HG03108 (cell line): ENCODE measurements at regions not wholly inside any gene's neighbourhood (a gene's known extent, or its start where the extent isn't known, plus 50 kb on each side); places are given as distances from the start of the nearest gene placed in this dataset.
"Not testable (repeated sequence)": the region's sequence is repeated elsewhere in the genome, so short reads cannot be mapped to it uniquely, and the experiment has no call there.

ENCODE experiments used
- ATAC-seq: cut with Tn5 transposase; IDR thresholded peaks from one replicate; pipeline ENCODE4 v1.9.1; 2021; ENCODE audit warnings: moderate library complexity; ENCODE audit not compliant: unreplicated experiment

DNA sequence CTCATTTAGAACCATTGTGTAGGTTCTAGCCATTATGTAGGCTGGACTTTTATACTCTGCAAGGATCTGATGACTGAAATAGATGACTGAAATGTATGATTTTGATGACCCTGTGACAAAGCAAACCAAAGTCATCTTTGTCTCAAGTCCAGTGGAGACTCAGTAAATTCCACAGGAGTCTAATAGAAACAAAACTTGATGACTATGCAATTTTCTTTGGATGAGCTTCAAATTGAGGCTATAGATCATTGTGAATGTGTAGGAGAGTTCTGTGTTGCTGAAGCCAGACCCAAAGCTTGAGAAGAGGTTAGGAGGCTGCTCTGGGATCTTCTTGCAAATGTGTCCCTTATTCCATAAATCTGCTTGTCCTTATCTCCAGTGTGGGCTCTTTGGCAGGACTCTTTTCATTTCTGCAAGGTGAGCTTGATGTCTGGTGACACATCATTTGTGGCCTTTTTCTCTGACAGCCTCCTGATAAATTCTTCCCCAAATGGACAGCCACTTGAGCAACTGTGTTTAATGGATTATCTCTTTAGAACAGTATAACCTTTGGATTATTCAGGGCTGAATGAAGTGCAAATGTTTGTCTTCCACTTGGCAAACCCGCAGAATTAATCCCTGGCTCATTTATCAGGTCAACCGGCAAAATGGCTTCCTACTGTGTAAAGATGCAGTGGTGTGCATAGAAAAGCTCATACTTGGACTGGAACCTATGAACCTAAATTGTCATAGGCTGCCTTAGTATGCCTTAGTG is 235.1 kb upstream of the ANKH start:
- no peak for ATAC-seq

DNA sequence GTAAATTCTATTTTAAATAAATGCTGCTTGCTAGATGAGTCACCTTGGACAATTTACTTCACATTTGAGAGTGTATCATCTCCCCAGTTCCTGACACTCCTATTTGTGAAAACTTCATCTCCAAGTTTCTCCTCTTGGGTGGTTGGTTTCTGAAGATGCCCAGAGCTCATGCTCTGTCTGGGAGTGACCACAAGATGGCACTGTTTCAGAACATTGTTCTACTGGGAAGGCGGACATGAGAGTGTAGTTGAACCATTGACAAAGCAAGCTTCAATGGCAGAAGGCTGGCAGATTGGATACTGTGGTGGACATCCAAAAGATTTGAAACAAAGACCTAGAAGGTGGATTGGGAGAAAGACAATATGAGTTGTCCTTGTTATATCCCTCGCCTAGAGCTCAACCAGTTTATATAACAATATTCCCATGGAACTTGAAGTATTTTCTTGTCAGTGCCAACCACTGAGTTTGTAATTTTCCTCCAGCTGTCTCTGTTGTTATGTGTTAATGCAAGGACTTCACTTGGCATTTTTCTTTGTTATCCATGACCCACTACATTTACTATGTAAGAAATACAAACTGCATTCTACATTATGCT is 234.3 kb upstream of the ANKH start:
- ATAC-seq: peak; percentile 77

DNA sequence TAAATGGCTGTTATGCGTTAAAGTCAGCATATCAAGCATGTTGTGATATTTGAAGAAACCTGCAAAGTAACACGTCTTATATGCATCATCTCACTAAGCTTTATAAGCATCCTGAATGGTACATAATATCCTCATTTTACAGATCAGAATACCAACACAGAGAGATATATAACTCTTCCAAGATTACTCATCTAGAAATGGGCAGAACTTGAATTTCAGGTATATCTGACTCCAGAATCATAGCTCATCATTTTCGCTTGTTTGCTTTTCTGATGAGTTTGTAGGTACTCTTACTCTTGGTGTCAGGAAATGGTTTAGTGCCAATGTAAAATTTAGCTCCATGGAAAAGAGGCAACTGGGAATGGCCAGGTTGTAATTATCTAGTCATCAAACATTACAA is 232.3 kb upstream of the ANKH start:
- no peak for ATAC-seq

DNA sequence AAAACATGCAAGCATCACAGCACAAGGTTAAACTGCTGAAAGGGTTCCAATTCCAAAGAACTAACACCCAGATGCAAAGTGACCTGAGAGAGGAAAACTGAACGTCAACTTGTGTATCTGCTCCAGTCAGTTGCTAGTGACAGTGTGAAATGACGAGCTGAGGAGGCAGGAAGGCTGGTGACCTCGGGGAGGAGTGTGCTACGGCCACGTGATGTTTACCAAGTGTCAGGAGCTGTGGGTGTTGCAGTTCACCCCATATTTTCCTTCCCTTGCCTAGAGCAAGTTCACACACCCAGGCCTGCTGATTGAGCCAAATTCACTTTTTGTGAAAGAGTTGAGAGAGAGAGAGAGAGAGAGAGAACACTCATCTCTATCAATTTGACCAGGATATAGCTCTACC is 231.6 kb upstream of the ANKH start:
- ATAC-seq: no peak

DNA sequence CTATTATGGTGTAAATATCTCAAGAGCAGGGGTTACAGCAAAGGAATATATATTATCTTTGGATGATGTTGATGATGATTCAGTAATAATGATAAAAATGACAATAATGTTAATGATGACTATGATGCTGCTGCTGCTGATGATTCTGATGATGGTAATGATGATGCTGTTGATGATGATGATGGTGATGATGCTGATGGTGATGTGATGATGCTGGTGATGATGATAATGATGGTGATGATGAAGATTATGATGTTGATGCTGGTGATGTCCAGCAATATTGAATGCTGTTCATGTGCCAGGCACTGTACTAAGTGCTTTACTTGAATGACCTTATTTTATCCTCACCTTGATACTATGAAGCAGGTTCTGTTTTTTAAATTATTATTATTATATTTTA is 226.0 kb upstream of the ANKH start:
- no peak for ATAC-seq

DNA sequence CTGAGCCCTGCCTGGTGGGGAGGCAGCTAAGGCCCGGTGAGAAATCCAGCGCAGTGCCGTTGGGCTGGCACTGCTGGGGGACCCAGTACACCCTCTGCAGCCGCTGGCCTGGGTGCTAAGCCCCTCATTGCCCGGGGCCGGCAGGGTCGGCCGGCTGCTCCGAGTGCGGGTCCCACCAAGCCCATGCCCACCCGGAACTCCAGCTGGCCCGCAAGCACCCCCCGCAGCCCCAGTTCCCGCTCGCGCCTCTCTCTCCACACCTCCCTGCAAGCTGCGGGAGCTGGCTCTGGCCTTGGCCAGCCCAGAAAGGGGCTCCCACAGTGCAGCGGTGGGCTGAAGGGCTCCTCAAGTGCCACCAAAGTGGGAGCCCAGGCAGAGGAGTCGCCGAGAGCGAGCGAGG is 225.1 kb upstream of the ANKH start:
- not testable (repeated sequence) for ATAC-seq

DNA sequence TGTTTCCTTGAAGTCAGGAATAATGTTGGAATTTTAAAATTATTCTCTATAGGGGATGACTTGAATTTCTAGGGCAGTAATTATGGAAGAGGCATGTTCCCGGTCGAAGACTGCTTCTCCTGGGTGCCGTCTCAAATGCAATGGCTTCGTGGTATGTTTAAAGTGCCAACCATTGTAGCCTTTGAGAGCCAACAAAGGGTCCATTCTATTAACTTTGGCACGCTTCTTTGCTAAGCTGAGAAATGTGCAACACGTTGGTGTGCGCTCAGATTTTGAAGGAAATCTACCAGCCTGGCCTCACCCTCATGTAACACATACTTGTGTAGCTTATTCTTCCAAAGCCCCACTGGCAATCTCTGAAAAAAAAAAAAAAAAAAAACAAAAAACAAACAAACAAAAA is 221.2 kb upstream of the ANKH start:
- no peak for ATAC-seq

DNA sequence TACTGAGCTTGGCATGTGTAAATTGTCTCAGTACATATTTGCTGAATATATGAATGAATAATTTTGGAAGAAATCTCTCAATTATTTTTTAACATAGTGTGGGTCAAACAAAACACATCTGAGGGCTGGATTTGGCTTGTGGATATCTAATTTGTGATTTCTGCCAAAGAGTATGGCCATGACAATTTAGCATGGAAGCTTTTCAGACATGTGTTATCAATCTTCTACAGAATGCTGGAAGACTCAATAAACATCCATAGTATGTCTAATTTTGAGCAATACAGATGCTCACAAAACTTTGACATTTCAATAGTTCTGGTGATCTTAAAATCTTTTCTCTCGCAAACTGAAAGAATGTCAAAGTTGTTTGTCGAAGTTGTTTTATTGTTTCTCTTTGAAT is 214.1 kb upstream of the ANKH start:
- no peak for ATAC-seq

DNA sequence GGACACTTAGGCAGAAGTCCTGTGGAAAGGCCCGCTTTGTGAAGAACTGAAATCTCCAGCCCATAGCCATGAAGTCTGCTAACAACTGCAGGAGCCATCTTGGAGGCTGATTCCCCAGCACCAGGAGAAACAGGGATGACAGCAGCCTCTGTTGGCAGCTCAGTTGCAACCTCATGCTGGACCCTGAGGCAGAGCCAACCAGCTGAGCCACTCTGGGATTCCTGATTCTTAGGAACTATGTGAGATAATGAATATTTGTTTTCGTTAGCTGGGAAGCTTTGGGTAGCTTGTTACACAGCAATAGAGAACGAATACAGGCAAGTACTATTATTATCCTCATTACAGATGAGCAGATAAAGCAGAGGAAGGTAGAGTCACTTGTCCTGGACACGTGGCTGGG is 210.5 kb upstream of the ANKH start:
- no peak for ATAC-seq

DNA sequence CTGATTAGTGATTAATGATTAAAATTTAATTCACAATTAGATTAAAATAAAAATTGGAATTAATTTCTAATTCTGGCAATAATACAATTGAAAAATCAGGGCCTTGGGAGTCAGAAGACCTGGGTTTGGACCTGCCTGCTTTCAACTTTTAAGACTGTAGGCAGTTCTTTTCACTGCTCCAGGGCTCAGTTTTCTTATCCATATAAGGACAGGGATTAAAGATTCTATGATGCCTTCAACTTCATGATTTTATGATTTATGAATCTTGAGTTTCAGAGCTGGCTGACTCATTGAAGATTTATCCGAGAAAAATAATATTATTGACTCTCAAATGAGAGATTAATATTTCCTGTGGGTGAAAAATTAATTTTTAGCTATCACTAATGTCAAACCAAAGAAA is 208.6 kb upstream of the ANKH start:
- ATAC-seq: no peak

DNA sequence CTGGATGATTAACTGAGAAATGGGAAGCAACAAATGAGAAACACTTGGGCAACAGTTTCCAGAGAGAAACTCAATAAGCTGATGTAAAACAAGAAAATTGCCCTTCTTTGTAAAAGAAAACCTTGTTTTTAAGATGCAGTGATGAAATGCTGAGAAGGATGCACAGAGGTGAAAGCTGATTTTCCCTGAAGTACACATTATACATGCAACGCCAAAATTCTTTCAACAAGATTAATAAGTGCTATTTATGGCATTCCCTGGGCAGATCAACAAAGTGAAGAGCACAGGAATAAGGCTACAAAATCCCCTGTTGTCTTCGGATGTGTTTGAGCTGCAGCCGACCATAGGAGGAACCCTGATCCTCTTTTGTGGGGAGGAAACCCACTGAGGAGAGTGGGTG is 208.0 kb upstream of the ANKH start:
- ATAC-seq: no peak

DNA sequence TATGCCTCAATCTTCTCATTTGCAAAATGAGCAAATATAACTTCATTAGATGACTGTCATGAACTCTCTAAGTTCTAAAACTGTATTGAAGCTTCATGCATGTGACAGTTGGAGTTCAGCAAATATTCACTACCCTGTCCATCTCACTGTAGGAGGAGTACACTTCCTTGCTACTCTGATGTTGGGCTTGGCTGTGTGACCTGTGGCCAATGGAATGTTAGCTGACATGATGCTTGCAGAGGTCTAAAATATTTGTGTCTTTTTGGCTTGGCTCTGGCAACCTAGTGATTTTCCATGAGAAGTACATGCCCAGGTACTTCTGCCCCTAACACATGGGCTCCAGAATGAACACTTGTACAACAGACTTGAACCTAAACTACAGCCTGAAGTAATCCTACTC is 203.1 kb upstream of the ANKH start:
- ATAC-seq: no peak

DNA sequence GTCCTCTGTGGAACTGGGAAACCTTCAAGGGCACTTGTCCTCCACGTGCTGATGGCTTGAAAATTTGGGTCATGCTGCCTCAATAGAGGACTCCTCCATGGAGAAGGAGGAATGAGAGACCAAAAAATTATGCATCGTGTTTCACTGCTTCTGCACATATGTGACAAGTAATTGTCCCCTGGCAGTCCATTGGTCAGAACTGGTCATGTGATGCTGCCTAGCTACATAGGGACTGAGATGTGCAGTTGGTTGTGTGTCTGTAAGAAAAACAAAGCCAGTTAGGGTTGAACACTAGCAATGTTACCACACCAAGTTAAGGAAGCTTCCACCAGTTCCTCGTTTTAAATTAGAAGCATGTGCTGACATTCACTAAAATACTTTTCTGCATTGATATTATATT is 201.9 kb upstream of the ANKH start:
- ATAC-seq: no peak

DNA sequence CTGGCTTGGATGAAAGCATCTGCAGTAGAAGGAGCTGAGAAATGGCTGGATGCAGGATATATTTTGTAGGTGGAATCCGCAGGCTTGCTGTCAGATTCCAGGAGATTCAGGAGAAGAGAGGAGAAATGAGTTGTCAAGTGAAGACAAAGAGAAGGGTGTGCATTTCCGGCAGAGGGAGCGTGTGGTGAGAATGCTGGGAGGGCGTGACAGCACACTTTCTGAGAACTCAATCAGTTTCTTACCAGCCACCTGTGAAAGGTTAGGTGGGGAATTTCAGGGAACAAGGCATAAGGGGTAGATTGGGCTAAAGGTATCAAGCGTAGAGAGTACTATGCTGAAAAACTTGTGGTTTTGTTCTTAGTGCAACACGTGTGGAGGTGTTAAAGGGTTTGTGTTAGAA is 199.3 kb upstream of the ANKH start:
- ATAC-seq: no peak

DNA sequence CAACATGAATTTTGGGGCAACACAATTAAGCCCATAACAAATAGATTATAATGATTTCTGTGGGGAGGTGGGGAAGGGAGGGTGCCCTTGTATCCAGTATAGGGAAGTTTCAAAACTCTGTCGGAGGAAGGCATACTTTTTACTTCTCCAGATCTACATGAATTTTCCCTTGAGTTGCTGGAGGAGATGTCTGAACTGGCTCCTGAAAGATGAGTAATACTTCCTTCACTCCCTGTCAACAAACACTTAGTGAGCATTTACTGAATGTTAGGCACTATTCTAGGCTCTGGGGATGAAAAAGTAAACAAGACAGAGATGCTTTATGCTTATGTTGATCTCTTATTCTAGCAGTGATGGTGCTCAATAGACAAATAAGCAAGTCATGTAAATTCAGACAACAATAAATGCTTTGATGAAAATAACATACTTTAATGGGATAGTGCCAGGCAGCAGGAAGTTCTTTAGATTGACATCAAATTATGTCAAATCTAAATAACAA is 197.9 kb upstream of the ANKH start:
- ATAC-seq: no peak

DNA sequence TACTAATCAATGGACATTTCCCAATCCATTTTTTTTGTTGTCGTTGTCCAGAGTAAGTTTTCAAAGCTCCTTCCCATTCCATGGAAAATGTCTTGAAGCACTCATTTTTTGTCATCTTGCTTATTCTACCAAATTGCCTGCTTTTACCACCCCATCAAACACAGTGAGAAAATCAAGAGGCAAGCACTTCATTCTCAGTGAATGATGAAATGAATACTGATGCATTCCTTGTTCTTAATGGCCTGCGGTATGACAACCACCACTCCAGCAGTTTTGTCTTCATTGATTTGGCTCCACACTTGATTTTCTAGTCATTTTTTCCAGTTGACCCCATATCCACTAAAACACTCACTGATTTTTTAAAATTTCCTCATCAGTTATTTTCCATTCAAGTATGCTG is 193.5 kb upstream of the ANKH start:
- no peak for ATAC-seq

DNA sequence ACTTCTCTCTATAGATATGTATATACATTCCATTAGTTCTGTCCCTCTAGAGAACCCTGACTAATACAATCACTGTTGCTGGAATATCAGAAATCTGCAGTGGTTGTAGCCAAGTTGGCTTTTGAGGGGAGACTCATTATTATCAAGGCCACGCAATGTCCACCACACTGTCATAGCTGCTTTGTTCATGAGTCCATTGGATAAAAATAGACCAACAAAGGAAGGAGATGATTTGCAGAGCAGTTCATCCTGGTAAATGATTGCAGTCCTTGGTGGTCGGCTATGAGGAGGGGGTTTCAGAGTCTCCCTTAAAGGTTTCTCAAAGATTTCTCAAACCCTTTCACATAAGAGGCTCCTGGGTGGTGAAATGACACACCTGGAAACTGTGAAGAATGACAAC is 192.8 kb upstream of the ANKH start:
- ATAC-seq: no peak

DNA sequence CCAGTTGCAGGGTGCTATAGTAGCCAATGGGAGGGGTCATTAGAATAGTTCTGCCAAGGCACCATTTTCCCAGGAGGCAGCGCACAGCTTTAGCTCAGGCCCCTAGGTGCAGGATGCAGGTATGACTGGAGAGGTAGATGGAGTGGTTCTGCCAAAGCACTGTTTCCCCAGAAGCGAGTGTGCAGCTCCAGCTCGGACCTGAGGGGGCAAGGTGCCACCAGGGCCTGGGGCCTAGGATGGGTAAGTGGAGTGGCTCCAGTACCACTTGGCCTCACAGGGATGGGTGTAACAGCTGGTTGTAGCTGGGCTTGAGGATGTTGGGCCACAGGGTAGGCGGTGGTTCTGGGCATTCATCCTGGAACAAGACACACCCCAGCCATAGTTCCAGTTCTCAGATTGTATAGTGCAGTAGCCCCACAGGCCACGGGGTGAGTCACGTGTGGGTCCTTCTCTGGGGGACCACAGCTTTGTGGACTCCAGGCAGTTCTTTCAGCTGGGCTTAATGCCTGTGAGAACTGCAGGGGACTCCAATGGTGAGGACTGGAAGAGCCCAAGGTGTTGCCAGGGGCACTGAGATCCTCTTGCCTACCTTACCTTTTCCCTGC is 185.5 kb upstream of the ANKH start:
- ATAC-seq: no peak

DNA sequence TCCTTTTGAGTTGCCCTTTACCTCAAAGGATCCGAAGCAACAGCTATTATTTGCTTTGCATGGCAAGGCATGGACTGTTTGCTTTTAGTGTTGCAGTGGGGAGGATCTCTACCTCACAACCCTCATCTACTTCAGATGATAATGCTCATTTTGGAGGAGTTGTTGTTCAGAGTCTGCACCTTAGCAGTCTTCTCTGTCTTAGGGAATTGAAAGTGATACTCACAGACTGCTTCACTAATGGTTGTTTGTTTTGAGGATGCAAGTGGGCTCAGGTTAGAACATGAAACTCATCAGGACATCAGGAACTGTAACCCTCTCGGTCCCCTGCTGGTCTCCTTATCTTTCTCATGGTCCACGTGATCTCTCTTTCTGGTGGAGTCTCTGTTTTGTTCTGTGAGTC is 172.9 kb upstream of the ANKH start:
- ATAC-seq: no peak

DNA sequence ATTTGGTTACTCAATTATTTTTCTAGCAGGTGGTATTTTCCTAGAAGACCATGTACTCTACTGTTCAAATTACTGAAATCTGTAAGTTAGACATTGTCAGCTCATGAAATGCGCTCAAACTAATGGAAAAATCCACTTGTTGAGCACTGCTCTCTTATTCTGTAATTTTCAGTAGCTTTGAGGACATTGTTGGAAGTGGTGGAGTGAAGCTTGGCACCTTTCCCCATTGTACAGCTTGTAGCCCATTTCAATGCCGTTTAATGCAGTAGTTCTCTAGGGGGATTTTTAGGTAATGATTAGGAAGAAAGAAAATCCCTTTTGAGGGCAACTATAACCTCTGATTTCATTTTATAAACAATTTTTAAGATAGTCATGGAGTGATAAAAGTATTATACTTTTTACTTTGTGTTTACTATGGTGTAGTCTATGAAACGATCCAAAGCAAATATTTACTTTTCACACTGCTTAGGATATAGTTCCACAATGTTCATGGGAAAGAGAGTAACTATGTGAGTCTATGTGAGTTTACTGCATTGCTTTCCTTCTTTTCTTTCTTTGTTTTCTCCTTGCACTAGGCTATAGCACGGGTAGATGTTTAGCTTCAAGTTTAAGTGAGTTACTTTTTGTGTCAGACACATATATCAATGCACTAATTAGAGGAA is 165.8 kb upstream of the ANKH start:
- ATAC-seq: no peak

DNA sequence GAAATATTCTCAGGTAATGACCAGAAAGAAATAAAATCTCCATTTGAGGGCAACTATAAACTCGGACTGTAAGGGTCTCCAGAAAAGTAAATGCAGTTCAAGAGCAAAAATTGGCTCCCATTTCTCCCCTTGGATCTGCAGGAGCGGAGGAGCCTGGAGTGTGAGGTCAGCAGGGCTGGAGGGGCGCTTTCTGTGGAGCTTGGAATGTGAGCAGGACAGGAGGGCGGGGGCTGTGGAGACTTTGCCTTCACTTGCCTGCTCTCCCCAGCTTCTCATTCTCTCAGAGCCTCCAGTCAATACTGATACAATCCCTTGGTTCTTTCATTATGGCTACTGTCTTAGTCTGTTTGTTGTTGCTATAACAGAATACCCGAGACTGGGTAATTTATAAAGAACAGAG is 162.8 kb upstream of the ANKH start:
- ATAC-seq: no peak

DNA sequence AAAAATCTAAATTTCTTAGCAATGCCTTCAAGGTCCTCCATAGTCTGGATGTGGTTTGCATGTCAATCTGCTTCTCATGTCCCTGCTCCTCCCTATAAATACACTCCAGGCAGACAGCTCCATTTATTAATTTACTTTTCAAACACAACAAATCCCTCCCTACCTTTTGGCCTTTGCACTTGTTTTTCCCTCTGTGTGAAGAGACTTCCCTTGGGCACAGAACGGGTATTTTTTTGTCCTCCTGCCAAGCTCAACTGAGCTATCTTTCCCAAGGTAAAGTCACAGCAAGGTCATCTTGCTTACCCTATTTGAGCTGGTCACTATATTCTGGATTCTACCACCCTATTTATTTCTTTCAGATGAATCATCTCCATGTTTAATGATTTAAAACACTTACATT is 159.6 kb upstream of the ANKH start:
- no peak for ATAC-seq
